Activated CD8-positive, alpha-beta memory T cell treated with anti-CD3 and anti-CD28 coated beads for 36 hours (primary cell): ENCODE measurements at regions not wholly inside any gene's neighbourhood (a gene's known extent, or its start where the extent isn't known, plus 50 kb on each side); places are given as distances from the start of the nearest gene placed in this dataset.
"Not testable (repeated sequence)": the region's sequence is repeated elsewhere in the genome, so short reads cannot be mapped to it uniquely, and the experiment has no call there.

Experiments used
- CTCF ChIA-PET: fragments of 350-600 bp; sonication (Branson Sonifier 250); formaldehyde crosslinking; loops from one replicate; lab custom pipeline; 2021; ENCODE audit warnings: antibody characterized with exemption; lab: Charles Lee
- POLR2A ChIA-PET: fragments of 350-600 bp; sonication (Branson Sonifier 250); formaldehyde crosslinking; loops from one replicate; lab custom pipeline; 2021; ENCODE audit warnings: antibody characterized with exemption; lab: Charles Lee

GRCh38 chr7:35853194-35853593 is 52.3 kb downstream of the SEPTIN7 start:
- POLR2A ChIA-PET, CTCF ChIA-PET: not testable (repeated sequence)

GRCh38 chr7:35854311-35854710 is 53.5 kb downstream of the SEPTIN7 start:
- ChIA-PET POLR2A (no interaction called here), CTCF (no interaction called here)

GRCh38 chr7:35856175-35856574 is 55.3 kb downstream of the SEPTIN7 start:
- POLR2A ChIA-PET = no interaction called here
- CTCF ChIA-PET = interaction anchor here (1.0 kb wide), 1 partner anchor 51 kb away, joined by 3 read pairs; no protein-coding TSS in a partner anchor

- POLR2A ChIA-PET = no interaction called here
- CTCF ChIA-PET = no interaction called here
These were observed 59.8 kb downstream of the SEPTIN7 start for GRCh38 chr7:35860664-35861063.

GRCh38 chr7:35865287-35865686 is 64.4 kb downstream of the SEPTIN7 start:
- POLR2A ChIA-PET = no interaction called here
- CTCF ChIA-PET = no interaction called here

GRCh38 chr7:35866186-35866585 is 65.3 kb downstream of the SEPTIN7 start:
- CTCF ChIA-PET = interaction anchor here (0.8 kb wide), 1 partner anchor 9 kb away, joined by 3 read pairs; no protein-coding TSS in a partner anchor
- POLR2A ChIA-PET = interaction anchor here (1.0 kb wide), 1 partner anchor 65 kb away, joined by 3 read pairs; the partner anchor contains the start of gene SEPTIN7

- POLR2A ChIA-PET, CTCF ChIA-PET: not testable (repeated sequence)
These were observed 68.3 kb downstream of the SEPTIN7 start for GRCh38 chr7:35869117-35869516.

GRCh38 chr7:35869810-35870209 is 69.0 kb downstream of the SEPTIN7 start:
- POLR2A ChIA-PET = no interaction called here
- CTCF ChIA-PET = no interaction called here

- CTCF ChIA-PET = no interaction called here
These were observed 71.0 kb downstream of the SEPTIN7 start for GRCh38 chr7:35871856-35872255.

GRCh38 chr7:35874886-35875285 is 74.0 kb downstream of the SEPTIN7 start:
- CTCF ChIA-PET = interaction anchor here (0.9 kb wide), 1 partner anchor 8 kb away, joined by 3 read pairs; no protein-coding TSS in a partner anchor

More at GRCh38 chr7:35871856-35872255, 71.0 kb downstream of the SEPTIN7 start:
- POLR2A ChIA-PET = no interaction called here

GRCh38 chr7:35875292-35875691 is 74.4 kb downstream of the SEPTIN7 start:
- POLR2A ChIA-PET = no interaction called here
- CTCF ChIA-PET = interaction anchor here (0.9 kb wide), 1 partner anchor 9 kb away, joined by 3 read pairs; no protein-coding TSS in a partner anchor

More at GRCh38 chr7:35874886-35875285, 74.0 kb downstream of the SEPTIN7 start:
- POLR2A ChIA-PET = no interaction called here

GRCh38 chr7:35878351-35878750 is 77.5 kb downstream of the SEPTIN7 start:
- ChIA-PET CTCF (no interaction called here), POLR2A (no interaction called here)

GRCh38 chr7:35887430-35887829 is 86.6 kb downstream of the SEPTIN7 start:
- POLR2A ChIA-PET, CTCF ChIA-PET: not testable (repeated sequence)

GRCh38 chr7:35889001-35889400 is 88.1 kb downstream of the SEPTIN7 start:
- ChIA-PET POLR2A (no interaction called here), CTCF (interaction anchor here (0.7 kb wide), 1 partner anchor 93 kb away, joined by 4 read pairs; no protein-coding TSS in a partner anchor)

- ChIA-PET POLR2A (interaction anchor here (0.5 kb wide), 1 partner anchor 218 kb away, joined by 4 read pairs; no protein-coding TSS in a partner anchor), CTCF (interaction anchor here (1.2 kb wide), 1 partner anchor 76 kb away, joined by 3 read pairs; no protein-coding TSS in a partner anchor)
These were observed 89.0 kb downstream of the SEPTIN7 start for GRCh38 chr7:35889870-35890269.

- ChIA-PET POLR2A (interaction anchor here (0.9 kb wide), 1 partner anchor 90 kb away, joined by 4 read pairs; the partner anchor contains the start of gene SEPTIN7), CTCF (interaction anchor here (0.6 to 1.2 kb wide), 2 partner anchors 77 to 186 kb away, joined by 3 read pairs; no protein-coding TSS in a partner anchor)
These were observed 90.4 kb downstream of the SEPTIN7 start for GRCh38 chr7:35891004-35891830.

GRCh38 chr7:35893649-35894048 is 92.8 kb downstream of the SEPTIN7 start:
- CTCF ChIA-PET = no interaction called here

GRCh38 chr7:35894721-35895120 is 93.9 kb downstream of the SEPTIN7 start:
- CTCF ChIA-PET = no interaction called here
- POLR2A ChIA-PET = no interaction called here

More at GRCh38 chr7:35893649-35894048, 92.8 kb downstream of the SEPTIN7 start:
- POLR2A ChIA-PET = no interaction called here

- POLR2A ChIA-PET = no interaction called here
- CTCF ChIA-PET = no interaction called here
These were observed 99.8 kb downstream of the SEPTIN7 start for GRCh38 chr7:35900651-35901050.

- ChIA-PET POLR2A (no interaction called here), CTCF (no interaction called here)
These were observed 104.7 kb downstream of the SEPTIN7 start for GRCh38 chr7:35905555-35905954.
